GM18517 (cell line): ENCODE measurements at regions not wholly inside any gene's neighbourhood (a gene's known extent, or its start where the extent isn't known, plus 50 kb on each side); places are given as distances from the start of the nearest gene placed in this dataset.
"Not testable (repeated sequence)": the region's sequence is repeated elsewhere in the genome, so short reads cannot be mapped to it uniquely, and the experiment has no call there.

ENCODE experiments used
- ATAC-seq: cut with Tn5 transposase; IDR thresholded peaks from one replicate; pipeline ENCODE4 v1.9.1; 2021; ENCODE audit warnings: mild to moderate bottlenecking, moderate library complexity; ENCODE audit not compliant: unreplicated experiment

DNA sequence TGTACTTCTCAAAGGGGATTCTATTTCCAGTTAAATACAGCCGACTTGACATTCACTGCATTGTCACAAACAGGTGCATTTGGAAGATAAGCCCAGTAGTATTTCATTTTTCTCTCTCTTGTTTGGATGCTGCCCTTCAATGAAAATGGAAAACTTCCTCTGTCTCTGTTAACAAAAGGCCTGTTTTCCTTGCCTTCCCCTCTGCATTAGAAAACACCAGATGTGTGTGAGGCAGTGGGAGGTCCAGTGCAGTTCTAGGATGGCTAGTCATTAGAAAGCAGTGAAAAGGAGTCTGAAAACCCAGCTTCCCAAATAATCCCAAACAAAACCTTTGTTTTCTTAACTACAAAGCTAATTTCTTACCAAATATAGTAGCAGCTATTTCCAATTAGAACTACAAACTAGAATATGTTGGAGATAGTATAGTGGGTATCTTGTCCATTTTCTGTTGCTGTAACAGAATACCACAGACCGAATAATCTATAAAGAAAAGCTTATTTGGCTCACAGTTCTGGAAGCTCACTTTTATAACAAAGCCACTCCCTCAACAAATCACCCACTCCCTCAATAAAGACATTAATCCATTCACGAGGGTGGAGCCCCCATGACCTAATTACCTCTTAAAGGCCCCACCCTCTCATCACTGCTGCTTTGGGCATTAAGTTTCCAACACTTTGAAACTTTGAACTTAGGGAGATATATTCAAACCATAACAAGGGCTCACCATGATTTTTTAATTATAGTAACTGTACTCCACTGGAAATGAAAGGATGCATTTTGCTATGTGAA is 452.1 kb upstream of the RPS6KA3 start:
- no peak for ATAC-seq

- ATAC-seq, result no peak
Measured at GRCh38 chrX:20715176-20715575, 448.5 kb upstream of the RPS6KA3 start.

DNA sequence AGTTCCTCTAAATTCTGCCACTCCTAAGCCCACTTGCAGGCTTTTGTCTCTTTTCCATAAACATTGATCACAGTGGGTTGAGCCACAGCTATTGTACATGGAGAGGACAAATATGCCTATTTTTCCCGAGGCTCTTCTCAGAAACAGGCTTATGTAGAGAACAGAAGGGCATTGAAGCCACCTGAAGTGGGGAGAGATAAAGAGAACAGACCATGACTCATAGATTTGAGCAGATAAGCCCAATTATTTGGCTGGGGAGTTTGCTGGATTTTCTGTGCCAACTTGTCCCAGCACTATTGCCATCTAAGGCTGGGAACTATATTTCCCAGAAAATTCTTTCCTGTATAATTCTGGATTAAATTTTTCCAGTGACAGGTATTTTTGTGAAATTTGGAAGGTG is 446.1 kb upstream of the RPS6KA3 start:
- no peak for ATAC-seq

DNA sequence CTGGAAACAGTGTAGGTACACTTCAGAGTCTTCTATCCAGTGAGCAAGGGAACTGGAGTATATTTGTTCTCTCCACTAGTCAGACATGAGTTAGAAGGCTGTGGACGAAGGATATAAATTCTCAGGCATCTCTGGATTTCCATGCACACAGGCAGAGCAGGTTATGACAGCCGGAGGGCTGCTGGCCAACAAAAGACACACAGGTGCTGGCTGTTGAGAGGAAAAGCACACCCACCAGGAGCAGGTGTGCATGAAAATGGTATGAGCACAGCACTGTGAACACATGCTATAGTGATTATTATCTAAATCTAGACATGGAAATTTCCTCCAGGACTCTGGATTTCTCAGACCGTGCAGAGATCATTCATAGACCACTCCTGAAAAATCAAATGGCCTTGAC is 444.7 kb upstream of the RPS6KA3 start:
- ATAC-seq, result no peak

DNA sequence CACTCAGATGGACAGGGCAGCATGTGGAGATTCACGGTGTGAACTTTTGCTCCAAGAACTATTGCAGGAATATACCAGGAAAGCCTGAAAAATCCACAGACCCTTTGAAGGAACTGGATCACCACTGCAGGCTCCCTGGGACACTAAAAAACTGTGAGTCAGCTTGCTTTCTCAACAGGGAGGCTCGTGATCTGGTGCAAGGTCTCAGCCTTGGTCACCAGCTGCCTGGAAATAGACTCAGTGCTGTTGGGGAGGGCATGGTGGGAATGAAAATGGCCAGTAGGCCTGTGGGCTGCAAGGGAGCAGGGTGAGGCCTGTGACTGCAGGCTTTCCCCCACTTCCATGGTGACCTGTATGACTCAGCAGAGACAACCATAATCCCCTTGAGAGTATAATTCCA is 426.4 kb upstream of the RPS6KA3 start:
- ATAC-seq, result no peak

DNA sequence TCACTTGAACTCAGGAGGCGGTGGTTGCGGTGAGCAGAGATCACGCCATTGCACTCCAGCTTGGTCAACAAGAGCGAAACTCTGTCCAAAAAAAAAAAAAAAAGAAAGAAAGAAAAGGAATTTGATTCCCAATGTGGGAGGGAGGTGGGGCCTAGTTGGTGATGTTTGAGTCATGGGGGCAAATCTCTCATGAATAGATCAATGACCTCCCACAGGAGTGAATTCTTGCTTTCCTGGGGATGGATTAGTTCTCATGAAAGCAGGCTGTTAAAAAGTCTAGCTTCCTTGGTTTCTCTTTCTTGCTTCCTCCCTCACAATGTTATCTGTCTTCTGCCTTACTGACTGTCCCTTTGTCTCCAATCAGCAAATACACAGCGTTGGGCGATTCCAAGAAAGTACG is 419.5 kb upstream of the RPS6KA3 start:
- no peak for ATAC-seq

- no peak for ATAC-seq
Measured at GRCh38 chrX:20685652-20686051, 418.9 kb upstream of the RPS6KA3 start.

DNA sequence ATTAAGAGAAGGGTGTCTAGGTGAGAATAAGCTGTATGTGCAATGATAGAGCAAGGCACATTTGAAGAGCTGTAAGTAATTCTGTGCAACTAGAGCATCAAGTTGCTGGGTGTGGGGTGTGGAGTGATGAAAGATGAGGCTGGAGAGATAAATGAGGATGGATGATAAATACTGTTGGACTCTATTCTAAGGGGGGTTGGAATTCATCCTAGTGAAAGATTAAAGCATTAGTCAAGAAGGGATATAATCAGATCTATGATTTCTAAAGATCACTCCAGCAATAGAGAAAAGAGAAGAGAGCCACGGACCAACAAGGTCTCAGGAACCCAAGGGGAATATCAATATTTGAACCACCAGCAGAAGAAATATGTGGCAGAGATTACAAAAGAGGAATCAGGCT is 415.0 kb upstream of the RPS6KA3 start:
- no peak for ATAC-seq

- no peak for ATAC-seq
Measured at GRCh38 chrX:20680998-20681397, 414.3 kb upstream of the RPS6KA3 start.

- ATAC-seq, result no peak
Measured at GRCh38 chrX:20672476-20672875, 405.8 kb upstream of the RPS6KA3 start.

DNA sequence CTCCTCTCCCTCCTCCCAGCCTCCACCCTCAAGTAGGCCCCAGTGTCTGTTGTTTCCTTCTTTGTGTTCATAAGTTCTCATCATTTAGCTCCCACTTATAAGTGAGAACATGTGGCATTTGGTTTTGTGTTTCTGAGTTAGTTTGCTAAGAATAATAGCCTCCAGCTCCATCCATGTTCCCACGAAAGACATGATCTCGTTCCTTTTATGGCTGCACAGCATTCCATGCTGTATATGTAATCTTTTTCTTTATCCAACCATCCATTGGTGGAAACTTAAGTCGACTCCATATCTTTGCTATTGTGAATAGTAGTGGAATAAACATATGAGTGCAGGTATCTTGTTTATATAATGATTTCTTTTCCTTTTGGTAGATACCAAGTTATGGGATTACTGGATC is 405.0 kb upstream of the RPS6KA3 start:
- ATAC-seq, result not testable (repeated sequence)

- no peak for ATAC-seq
Measured at GRCh38 chrX:20670611-20671010, 403.9 kb upstream of the RPS6KA3 start.

DNA sequence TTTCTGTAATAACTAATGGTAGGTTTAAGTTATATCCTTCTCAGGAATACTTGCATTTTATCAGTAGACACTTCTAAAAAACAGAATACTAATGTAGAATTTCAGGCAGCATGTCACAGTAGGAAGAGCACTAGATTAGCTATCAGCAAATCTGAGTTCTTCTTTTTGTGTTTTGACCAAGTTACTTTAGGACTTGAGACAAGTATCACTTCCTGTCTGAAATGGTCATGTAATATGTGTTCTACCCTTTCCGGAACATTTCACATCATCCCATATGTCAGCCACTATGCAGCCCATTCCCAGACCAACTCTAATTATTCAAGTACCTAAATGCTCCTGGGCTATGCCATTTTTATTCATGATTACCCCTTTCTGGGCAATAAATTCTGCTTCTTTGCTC is 401.8 kb upstream of the RPS6KA3 start:
- no peak for ATAC-seq

- ATAC-seq, result no peak
Measured at GRCh38 chrX:20666331-20666730, 399.6 kb upstream of the RPS6KA3 start.

DNA sequence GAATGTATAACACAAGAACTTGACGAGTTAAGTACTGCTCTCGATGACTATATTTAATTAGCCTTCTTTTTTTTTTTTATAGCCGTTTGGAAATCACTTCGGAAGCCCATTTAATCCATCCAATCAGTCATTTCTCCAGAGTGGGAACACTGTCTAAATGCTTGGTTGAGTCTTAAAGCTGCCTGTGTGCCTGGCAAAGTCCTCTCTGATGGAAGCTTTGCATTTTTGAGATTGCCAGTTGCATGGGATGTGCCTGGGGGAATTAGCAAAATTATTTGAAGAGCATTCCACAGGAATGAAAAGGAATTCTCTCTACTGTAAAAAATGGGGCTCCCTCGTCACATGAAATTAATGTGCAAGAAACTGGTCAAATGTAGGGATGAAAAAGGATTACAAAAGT is 398.8 kb upstream of the RPS6KA3 start:
- no peak for ATAC-seq

DNA sequence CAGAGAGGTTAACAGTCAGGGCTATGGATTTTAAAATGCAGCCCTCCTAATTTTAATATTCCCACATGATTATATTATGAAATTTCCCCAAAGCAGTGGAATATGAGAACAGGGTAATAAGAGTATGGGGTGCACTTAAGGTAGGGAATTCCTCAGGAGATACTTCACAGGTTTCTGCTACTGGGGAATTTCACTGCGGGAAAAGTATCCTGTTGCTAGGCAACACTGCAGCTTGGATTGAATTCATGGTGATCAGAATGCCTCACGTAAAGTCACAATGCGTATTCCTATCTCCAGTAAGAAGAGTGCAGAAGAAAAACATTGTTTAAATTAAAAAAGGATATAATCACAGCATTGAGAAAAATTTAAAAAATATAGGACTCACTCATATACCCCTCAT is 398.1 kb upstream of the RPS6KA3 start:
- no peak for ATAC-seq

DNA sequence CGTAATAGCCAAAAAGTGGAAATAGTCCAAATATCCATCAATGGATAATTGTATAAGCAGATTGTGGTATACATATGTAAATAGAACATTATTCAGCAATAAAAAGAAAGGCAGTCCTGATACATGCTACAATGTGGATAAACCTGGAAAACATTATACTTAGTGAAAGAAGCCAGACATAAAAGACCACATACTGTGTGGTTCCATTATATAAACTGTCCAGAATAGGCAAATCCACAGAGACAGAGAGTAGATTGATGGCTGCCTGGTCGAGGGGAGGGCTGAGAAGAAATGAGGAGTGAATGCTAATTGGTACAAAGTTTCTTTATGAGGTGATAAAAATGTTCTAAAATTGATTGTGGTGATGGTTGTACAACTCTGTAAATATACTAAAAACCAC is 397.4 kb upstream of the RPS6KA3 start:
- ATAC-seq, result no peak

DNA sequence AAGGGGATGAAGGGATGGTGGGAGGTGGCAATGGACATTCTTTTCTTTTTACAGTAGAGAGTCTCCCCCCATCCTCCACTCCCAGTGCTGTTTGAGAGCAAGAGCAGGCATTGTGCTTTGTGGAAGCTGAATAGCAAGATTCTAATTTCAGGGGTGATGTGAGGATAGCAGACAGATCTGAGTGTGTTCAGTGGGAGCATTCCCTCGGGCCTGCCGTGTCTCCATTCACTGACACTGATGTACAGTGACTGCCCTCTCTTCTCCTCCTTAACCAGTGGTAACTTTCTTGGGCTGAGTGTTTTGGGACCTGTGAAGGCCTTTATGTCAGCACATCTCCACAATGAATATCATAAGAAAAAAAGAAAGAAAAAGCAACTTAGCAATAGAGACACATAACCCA is 396.6 kb upstream of the RPS6KA3 start:
- ATAC-seq, result no peak

GRCh38 chrX:20656721-20657120 is 390.0 kb upstream of the RPS6KA3 start:
- no peak for ATAC-seq

- no peak for ATAC-seq
Measured at GRCh38 chrX:20654596-20655106, 387.9 kb upstream of the RPS6KA3 start.

- ATAC-seq, result no peak
Measured at GRCh38 chrX:20653070-20653469, 386.4 kb upstream of the RPS6KA3 start.

GRCh38 chrX:20641954-20642353 is 375.2 kb upstream of the RPS6KA3 start:
- no peak for ATAC-seq

GRCh38 chrX:20639115-20639514 is 372.4 kb upstream of the RPS6KA3 start:
- ATAC-seq, result no peak
